ENCODE measurements at regions not wholly inside any gene's neighbourhood (a gene's known extent, or its start where the extent isn't known, plus 50 kb on each side); places are given as distances from the start of the nearest gene placed in this dataset.

DNA sequence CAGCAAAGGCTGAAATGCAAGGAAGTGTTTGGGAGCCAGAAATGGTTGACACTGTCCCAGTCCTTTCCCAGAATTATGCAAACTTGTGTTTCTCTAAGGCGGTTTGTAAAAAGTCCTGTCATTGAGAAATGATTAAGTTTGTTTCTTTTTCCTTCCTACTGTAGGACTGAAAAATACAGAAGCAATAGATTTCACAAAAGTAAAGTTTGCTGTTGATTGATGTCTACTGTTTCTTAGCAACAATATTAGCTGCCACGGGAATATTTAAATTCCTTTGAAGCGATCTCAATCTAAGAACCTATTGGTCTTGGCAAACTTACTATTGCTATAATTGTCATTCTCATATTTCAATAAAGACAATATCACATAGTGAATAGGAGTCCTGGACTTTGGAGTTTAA, 100.7 kb upstream of the IL12A start:
- TF ChIP-seq, protein P1, sequence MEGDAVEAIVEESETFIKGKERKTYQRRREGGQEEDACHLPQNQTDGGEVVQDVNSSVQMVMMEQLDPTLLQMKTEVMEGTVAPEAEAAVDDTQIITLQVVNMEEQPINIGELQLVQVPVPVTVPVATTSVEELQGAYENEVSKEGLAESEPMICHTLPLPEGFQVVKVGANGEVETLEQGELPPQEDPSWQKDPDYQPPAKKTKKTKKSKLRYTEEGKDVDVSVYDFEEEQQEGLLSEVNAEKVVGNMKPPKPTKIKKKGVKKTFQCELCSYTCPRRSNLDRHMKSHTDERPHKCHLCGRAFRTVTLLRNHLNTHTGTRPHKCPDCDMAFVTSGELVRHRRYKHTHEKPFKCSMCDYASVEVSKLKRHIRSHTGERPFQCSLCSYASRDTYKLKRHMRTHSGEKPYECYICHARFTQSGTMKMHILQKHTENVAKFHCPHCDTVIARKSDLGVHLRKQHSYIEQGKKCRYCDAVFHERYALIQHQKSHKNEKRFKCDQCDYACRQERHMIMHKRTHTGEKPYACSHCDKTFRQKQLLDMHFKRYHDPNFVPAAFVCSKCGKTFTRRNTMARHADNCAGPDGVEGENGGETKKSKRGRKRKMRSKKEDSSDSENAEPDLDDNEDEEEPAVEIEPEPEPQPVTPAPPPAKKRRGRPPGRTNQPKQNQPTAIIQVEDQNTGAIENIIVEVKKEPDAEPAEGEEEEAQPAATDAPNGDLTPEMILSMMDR (IDR thresholded peaks at IDR 0.05): no peak
- Histone ChIP-seq H3K9me3 (no peaks in the 10 kb centered on the region), H3K4me1 (peaks cover 15% of the 10 kb centered on the region), H3K36me3 (no peaks in the 10 kb centered on the region), H3K27me3 (ENCODE audit: low read depth) (no peaks in the 10 kb centered on the region), H3K27ac (no peak overlapping the region), H3K4me3 (no peak overlapping the region)
- ATAC-seq (no peak), DNase-seq (no peak)
- intact Hi-C loops (cut with DNase I): loop anchor here (5.0 kb wide), 1 partner anchor 114 kb away; no protein-coding TSS in a partner anchor

DNA sequence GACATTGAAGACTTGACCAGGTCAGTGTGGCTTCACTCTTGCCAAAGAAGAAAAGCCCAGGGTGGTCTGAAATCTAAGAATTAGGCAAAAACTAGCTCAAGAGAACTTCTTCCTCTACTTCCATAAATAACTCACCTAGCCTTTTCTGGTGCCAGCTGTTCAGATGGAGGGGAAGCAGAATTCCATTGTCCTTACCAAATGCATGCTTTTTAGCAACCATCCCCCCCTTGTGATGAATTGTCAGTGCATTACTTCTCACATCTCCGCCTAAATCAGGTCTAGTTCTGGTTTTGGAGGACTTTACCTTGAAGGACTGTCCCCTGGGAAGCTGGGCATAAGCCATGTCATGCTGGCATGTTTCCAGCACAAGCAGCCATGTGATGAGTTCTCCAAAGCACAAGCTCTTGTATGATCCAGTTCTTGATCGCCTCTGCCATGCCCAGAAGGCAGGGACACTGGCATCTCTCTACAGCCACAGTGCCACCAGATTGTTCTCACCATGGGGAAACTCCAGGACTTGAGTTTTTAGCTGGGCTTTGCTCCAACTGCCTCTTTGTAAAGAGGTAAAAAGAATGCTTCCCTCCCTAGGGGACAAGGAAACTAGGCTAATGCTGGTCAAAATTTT, 96.4 kb upstream of the IL12A start:
- Histone ChIP-seq H3K4me1 (peaks cover 4% of the 10 kb centered on the region), H3K9me3 (no peaks in the 10 kb centered on the region), H3K27me3 (ENCODE audit: low read depth) (no peaks in the 10 kb centered on the region), H3K4me3 (no peak overlapping the region), H3K27ac (no peak overlapping the region), H3K36me3 (peaks cover 3% of the 10 kb centered on the region)
- TF ChIP-seq, protein P1 (IDR thresholded peaks at IDR 0.05): no peak
- no peak for DNase-seq
- ATAC-seq: peak; percentile 65 to 69
- intact Hi-C loops (cut with DNase I): no loop called here

DNA sequence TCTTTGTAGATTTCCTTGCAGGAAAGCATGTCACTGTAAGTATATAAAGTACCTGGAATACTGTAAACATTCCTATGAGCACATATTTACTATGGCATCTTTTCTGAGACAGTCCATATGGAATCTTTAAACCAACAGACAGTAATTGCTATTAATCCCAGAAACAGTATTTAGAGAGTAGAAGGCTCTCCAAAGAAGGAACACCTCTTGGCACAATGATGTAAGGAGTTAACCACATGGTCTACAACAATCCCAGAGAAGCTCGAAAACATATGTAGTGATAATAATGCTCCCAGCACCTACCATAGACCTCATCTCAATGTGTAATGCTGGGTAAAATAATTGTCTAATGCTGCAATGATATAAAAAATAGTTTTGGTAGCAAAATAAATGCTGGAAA, 95.8 kb upstream of the IL12A start:
- Histone ChIP-seq H3K36me3 (peaks cover 5% of the 10 kb centered on the region), H3K9me3 (no peaks in the 10 kb centered on the region), H3K4me1 (peaks cover 4% of the 10 kb centered on the region), H3K4me3 (no peak overlapping the region), H3K27me3 (ENCODE audit: low read depth) (no peaks in the 10 kb centered on the region), H3K27ac (no peak overlapping the region)
- intact Hi-C loops (cut with DNase I): no loop called here
- no peak for DNase-seq
- ATAC-seq: no peak
- TF ChIP-seq, protein P1 (IDR thresholded peaks at IDR 0.05): no peak

DNA sequence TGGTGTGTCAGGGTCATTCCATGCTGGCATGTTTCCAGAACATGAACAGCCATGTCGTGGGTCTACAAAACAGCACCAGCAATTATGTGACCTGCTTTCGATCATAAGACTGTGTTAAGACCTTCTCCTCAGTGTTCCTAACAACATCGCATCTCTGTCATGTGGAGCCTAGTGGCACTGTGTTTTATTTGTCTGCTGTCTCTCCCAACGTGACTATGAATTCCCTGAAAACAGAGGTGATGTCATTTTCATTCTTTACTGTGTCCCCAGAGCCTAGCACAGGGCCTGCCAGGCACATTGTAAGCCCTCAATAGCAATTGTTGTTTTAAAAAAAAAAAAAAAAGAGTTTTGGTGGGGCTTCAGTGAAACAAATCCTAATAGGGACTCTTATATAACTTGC, 94.2 kb upstream of the IL12A start:
- Histone ChIP-seq H3K4me3 (no peak overlapping the region), H3K36me3 (peaks cover 10% of the 10 kb centered on the region), H3K27ac (no peak overlapping the region), H3K27me3 (ENCODE audit: low read depth) (no peaks in the 10 kb centered on the region), H3K9me3 (no peaks in the 10 kb centered on the region), H3K4me1 (peaks cover 4% of the 10 kb centered on the region)
- ATAC-seq: no peak
- DNase-seq: no peak
- intact Hi-C loops (cut with DNase I): no loop called here
- TF ChIP-seq, protein P1 (IDR thresholded peaks at IDR 0.05): no peak

DNA sequence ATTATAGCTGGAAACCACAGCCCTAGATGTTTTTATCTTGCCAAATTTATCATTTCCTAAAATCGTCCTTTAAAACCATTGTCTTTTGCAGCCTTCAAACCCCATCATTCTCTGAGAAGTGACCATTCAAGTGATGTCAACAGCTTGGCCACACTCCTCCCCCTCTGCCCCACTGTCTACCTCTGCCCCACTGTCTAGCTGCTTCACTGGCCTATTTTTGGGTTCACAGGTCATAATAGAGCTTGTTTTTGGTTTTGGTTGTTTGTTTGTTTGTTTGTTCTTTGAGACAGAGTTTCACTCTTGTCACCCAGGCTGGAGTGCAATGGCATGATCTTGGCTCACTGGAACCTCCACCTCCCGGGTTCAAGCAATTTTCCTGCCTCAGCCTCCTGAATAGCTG, 93.2 kb upstream of the IL12A start:
- Histone ChIP-seq H3K27me3 (ENCODE audit: low read depth) (no peaks in the 10 kb centered on the region), H3K4me1 (peaks cover 4% of the 10 kb centered on the region)
- intact Hi-C loops (cut with DNase I): no loop called here

More for the DNA sequence above, 93.2 kb upstream of the IL12A start:
- Histone ChIP-seq H3K4me3 (no peak overlapping the region), H3K36me3 (peaks cover 10% of the 10 kb centered on the region), H3K27ac (no peak overlapping the region), H3K9me3 (no peaks in the 10 kb centered on the region)
- TF ChIP-seq, protein P1 (IDR thresholded peaks at IDR 0.05): no peak
- ATAC-seq (no peak), DNase-seq (no peak)
